AML-193 (cell line): ENCODE measurements at regions not wholly inside any gene's neighbourhood (a gene's known extent, or its start where the extent isn't known, plus 50 kb on each side); places are given as distances from the start of the nearest gene placed in this dataset.
A peak's percentile ranks its signal among the peaks of the same experiment; 100 is the strongest.

ENCODE experiments used
- DNase-seq, 2 experiments: peaks; one replicate each; lab custom pipeline; 2025; lab: John Stamatoyannopoulos, UW

- no peak for DNase-seq
These were observed 200.3 kb upstream of the FAM83B start for GRCh38 chr6:54646069-54646950.

- DNase-seq = no peak
These were observed 199.5 kb upstream of the FAM83B start for GRCh38 chr6:54646951-54647664.

GRCh38 chr6:54654381-54654780, 192.2 kb upstream of the FAM83B start:
- DNase-seq = no peak

GRCh38 chr6:54655162-54655561, 191.4 kb upstream of the FAM83B start:
- DNase-seq = no peak

GRCh38 chr6:54665278-54665677, 181.3 kb upstream of the FAM83B start:
- no peak for DNase-seq

- no peak for DNase-seq
These were observed 166.0 kb upstream of the FAM83B start for GRCh38 chr6:54680531-54680930.

- DNase-seq = no peak
These were observed 165.3 kb upstream of the FAM83B start for GRCh38 chr6:54681267-54681666.

- no peak for DNase-seq
These were observed 164.6 kb upstream of the FAM83B start for GRCh38 chr6:54681987-54682386.

GRCh38 chr6:54689620-54690019, 157.0 kb upstream of the FAM83B start:
- no peak for DNase-seq

GRCh38 chr6:54690596-54690995, 156.0 kb upstream of the FAM83B start:
- DNase-seq = no peak

GRCh38 chr6:54694928-54695532, 151.5 kb upstream of the FAM83B start:
- no peak for DNase-seq

- DNase-seq = peak; percentile 74 to 82
These were observed 150.8 kb upstream of the FAM83B start for GRCh38 chr6:54695815-54696214.

- DNase-seq = no peak
These were observed 149.1 kb upstream of the FAM83B start for GRCh38 chr6:54697424-54697823.

- DNase-seq = no peak
These were observed 147.6 kb upstream of the FAM83B start for GRCh38 chr6:54698974-54699373.

- DNase-seq = no peak
These were observed 146.4 kb upstream of the FAM83B start for GRCh38 chr6:54700158-54700557.

- DNase-seq = no peak
These were observed 143.8 kb upstream of the FAM83B start for GRCh38 chr6:54702772-54703171.

- no peak for DNase-seq
These were observed 140.2 kb upstream of the FAM83B start for GRCh38 chr6:54706391-54706790.

GRCh38 chr6:54706844-54707605, 139.5 kb upstream of the FAM83B start:
- no peak for DNase-seq

- no peak for DNase-seq
These were observed 136.1 kb upstream of the FAM83B start for GRCh38 chr6:54710456-54710855.

GRCh38 chr6:54716010-54716409, 130.6 kb upstream of the FAM83B start:
- DNase-seq = no peak

- DNase-seq = no peak
These were observed 129.7 kb upstream of the FAM83B start for GRCh38 chr6:54716877-54717276.

GRCh38 chr6:54717849-54718455, 128.6 kb upstream of the FAM83B start:
- DNase-seq = peak; percentile 43 to 58
